ACC112 (cell line): ENCODE measurements at regions not wholly inside any gene's neighbourhood (a gene's known extent, or its start where the extent isn't known, plus 50 kb on each side); places are given as distances from the start of the nearest gene placed in this dataset.
"Not testable (repeated sequence)": the region's sequence is repeated elsewhere in the genome, so short reads cannot be mapped to it uniquely, and the experiment has no call there.

Source experiments
- H2AFZ ChIP-seq: fragments of 200-600 bp; sonication (generic); one replicate; pipeline ENCODE4 v1.6.0; 2017; ENCODE audit warnings: antibody characterized with exemption, low read length; ENCODE audit not compliant: unreplicated experiment
- H3K27ac ChIP-seq: fragments of 200-600 bp; sonication (generic); 2 replicates; pipeline ENCODE4 v1.5.1; 2014; ENCODE audit warnings: low read depth, mild to moderate bottlenecking, antibody characterized with exemption, low read length, moderate library complexity
- H3K27me3 ChIP-seq: fragments of 200-600 bp; sonication (generic); 2 replicates; pipeline ENCODE4 v1.6.1; 2014; ENCODE audit warnings: mild to moderate bottlenecking, antibody characterized with exemption, low read length, moderate library complexity, mixed read lengths; ENCODE audit not compliant: insufficient read depth
- H3K36me3 ChIP-seq: fragments of 200-600 bp; sonication (generic); 2 replicates; pipeline ENCODE4 v1.6.1; 2016; ENCODE audit warnings: mild to moderate bottlenecking, antibody characterized with exemption, low read length, moderate library complexity, mixed read lengths; ENCODE audit not compliant: insufficient read depth
- H3K4me1 ChIP-seq: fragments of 200-600 bp; sonication (generic); one replicate; pipeline ENCODE4 v1.6.1; 2016; ENCODE audit warnings: low read length, mixed read lengths; ENCODE audit not compliant: insufficient read depth, unreplicated experiment, control insufficient read depth
- H3K4me3 ChIP-seq: fragments of 200-600 bp; sonication (generic); 2 replicates; pipeline ENCODE4 v1.5.1; 2014; ENCODE audit warnings: mild to moderate bottlenecking, low read depth, low read length
- H3K79me2 ChIP-seq: fragments of 200-600 bp; sonication (generic); one replicate; pipeline ENCODE4 v1.6.0; 2016; ENCODE audit warnings: low read length; ENCODE audit not compliant: control insufficient read depth, unreplicated experiment, insufficient read depth

- no peak overlapping the region for H3K27ac ChIP-seq
- no peak overlapping the region for H2AFZ ChIP-seq
- no peak overlapping the region for H3K4me3 ChIP-seq
- no peaks in the 10 kb centered on the region for H3K4me1 ChIP-seq
- no peaks in the 10 kb centered on the region for H3K79me2 ChIP-seq
- H3K36me3 ChIP-seq: no peaks in the 10 kb centered on the region
- H3K27me3 ChIP-seq: no peaks in the 10 kb centered on the region
Measured at GRCh38 chr12:102669056-102669455, 188.7 kb upstream of the IGF1 start.

DNA sequence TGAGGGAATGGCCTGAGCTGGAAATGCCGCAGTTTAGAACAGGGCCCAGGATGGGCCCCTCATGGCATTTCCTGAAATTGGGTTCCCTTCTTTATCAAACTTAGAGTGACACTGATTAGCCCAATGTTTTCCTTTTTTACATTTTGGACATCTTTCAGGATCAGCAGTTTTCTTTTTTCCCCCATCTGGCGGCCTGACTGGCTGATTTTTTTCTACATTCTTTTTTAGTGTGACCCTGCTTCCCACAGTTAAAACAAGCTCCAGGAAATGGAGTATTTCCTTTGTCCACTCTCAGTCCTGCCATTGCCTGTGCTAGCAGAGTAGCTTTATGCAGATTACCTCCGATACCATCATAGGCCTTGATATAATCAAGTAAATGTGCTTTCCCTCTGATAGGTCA is 185.8 kb upstream of the IGF1 start:
- not testable (repeated sequence) for H3K27ac ChIP-seq, H3K27me3 ChIP-seq

GRCh38 chr12:102659200-102659911 is 179.0 kb upstream of the IGF1 start:
- Histone ChIP-seq H3K27ac (no peak overlapping the region), H3K4me3 (no peak overlapping the region), H3K4me1 (no peaks in the 10 kb centered on the region), H3K36me3 (no peaks in the 10 kb centered on the region), H3K27me3 (no peaks in the 10 kb centered on the region), H2AFZ (no peak overlapping the region), H3K79me2 (no peaks in the 10 kb centered on the region)

More for the DNA sequence above, 185.8 kb upstream of the IGF1 start:
- H2AFZ ChIP-seq, H3K79me2 ChIP-seq, H3K4me3 ChIP-seq, H3K4me1 ChIP-seq, H3K36me3 ChIP-seq: not testable (repeated sequence)

- H3K4me1 ChIP-seq: no peaks in the 10 kb centered on the region
- H3K4me3 ChIP-seq: no peak overlapping the region
- H2AFZ ChIP-seq: no peak overlapping the region
Measured at GRCh38 chr12:102653406-102653805, 173.0 kb upstream of the IGF1 start.

GRCh38 chr12:102652645-102653313 is 172.4 kb upstream of the IGF1 start:
- Histone ChIP-seq H3K27me3 (no peaks in the 10 kb centered on the region), H3K4me1 (no peaks in the 10 kb centered on the region), H2AFZ (no peak overlapping the region), H3K36me3 (no peaks in the 10 kb centered on the region), H3K4me3 (no peak overlapping the region), H3K79me2 (no peaks in the 10 kb centered on the region), H3K27ac (no peak overlapping the region)

More at GRCh38 chr12:102653406-102653805, 173.0 kb upstream of the IGF1 start:
- no peaks in the 10 kb centered on the region for H3K36me3 ChIP-seq
- H3K27me3 ChIP-seq: no peaks in the 10 kb centered on the region
- no peaks in the 10 kb centered on the region for H3K79me2 ChIP-seq
- H3K27ac ChIP-seq: no peak overlapping the region

DNA sequence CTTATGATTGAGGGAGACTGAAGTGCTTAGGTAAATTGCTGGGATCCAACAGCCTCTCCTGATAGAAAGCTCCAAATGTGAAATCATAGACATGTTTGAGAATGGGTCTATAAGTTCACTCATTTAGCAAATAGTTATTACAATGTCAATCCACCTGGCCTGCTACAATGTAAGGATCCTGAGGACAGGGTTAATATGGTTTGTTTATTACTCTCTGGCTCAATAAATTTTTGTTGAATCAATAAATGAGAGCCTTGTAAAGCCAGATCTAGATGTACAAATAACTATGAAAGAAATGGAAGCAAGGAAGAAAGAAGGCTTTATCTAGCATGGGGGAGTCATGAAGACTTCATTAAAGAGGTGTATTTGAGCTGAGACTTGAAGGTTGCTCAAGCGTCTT is 165.6 kb upstream of the IGF1 start:
- Histone ChIP-seq H3K27me3 (no peaks in the 10 kb centered on the region), H3K79me2 (no peaks in the 10 kb centered on the region), H2AFZ (no peak overlapping the region), H3K36me3 (no peaks in the 10 kb centered on the region), H3K27ac (no peak overlapping the region), H3K4me3 (no peak overlapping the region), H3K4me1 (no peaks in the 10 kb centered on the region)

DNA sequence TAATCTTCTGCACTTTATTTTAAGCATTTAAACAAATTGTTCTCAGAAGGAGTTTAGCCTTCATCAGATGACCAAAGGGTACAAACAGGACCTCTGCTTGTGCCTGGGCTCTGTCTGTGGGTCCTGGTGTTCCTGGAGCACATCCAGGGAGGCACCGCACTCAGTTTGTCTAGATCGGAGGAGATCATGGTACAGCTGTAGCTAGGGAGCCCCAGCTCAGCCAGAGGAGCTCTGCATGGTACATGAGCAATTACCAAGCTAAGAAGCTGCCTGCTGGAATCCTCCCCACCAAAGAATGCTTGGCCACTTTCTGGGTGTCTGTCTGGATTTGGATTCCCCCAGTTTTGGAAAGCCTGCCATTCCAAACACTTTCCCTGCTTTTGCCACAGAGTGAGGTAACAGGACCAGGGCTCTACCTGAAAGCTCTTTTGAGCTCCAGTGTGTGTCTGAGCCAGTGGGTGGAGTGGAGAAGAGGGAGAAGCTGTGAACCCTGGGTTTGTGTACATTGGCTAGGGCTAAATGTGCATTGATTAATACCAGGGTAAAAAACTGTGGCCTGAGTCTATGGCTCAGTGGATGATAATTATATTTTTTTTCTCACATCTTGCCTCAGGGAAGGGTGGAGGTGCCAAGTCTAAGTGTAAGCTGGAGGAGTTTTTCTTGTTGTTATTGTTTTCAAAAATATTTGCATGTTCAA is 163.7 kb upstream of the IGF1 start:
- H3K79me2 ChIP-seq: no peaks in the 10 kb centered on the region
- no peaks in the 10 kb centered on the region for H3K36me3 ChIP-seq
- H3K27me3 ChIP-seq: no peaks in the 10 kb centered on the region
- H2AFZ ChIP-seq: no peak overlapping the region
- H3K4me1 ChIP-seq: no peaks in the 10 kb centered on the region
- no peak overlapping the region for H3K27ac ChIP-seq
- H3K4me3 ChIP-seq: no peak overlapping the region

- H3K4me3 ChIP-seq: no peak overlapping the region
- no peaks in the 10 kb centered on the region for H3K27me3 ChIP-seq
- peaks cover 4% of the 10 kb centered on the region for H3K4me1 ChIP-seq
- H3K36me3 ChIP-seq: no peaks in the 10 kb centered on the region
- no peak overlapping the region for H2AFZ ChIP-seq
- no peak overlapping the region for H3K27ac ChIP-seq
- no peaks in the 10 kb centered on the region for H3K79me2 ChIP-seq
Measured at GRCh38 chr12:102642199-102642598, 161.8 kb upstream of the IGF1 start.

DNA sequence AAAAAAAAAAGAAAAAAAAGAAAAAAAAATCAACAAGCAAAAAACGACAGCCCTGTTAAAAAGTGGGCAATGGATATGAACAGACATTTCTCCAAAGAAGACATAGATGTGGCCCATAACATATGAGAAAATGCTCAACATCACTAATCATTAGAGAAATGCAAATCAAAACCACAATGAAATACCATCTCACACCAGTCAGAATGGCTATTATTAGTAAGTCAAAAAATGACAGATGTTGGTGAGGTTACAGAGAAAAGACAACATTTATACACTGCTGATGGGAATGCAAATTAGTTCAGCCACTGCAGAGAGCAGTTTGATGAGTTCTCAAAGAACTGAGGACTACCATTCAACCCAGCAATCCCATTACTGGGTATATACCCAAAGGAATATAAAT is 160.3 kb upstream of the IGF1 start:
- H3K79me2 ChIP-seq, H3K4me1 ChIP-seq, H3K27ac ChIP-seq, H3K27me3 ChIP-seq, H3K4me3 ChIP-seq, H3K36me3 ChIP-seq, H2AFZ ChIP-seq: not testable (repeated sequence)

GRCh38 chr12:102638777-102639176 is 158.4 kb upstream of the IGF1 start:
- H3K27ac ChIP-seq: 0 out of 2 replicates have a peak overlapping the region, but pooled peaks have one; percentile 24
- H2AFZ ChIP-seq: no peak overlapping the region
- no peak overlapping the region for H3K4me3 ChIP-seq
- H3K4me1 ChIP-seq: peaks cover 8% of the 10 kb centered on the region
- H3K79me2 ChIP-seq: no peaks in the 10 kb centered on the region
- H3K36me3 ChIP-seq: no peaks in the 10 kb centered on the region
- no peaks in the 10 kb centered on the region for H3K27me3 ChIP-seq
